Natural killer cell (primary cell): ENCODE measurements at regions not wholly inside any gene's neighbourhood (a gene's known extent, or its start where the extent isn't known, plus 50 kb on each side); places are given as distances from the start of the nearest gene placed in this dataset.

Source experiments
- ATAC-seq, 3 donors: fragments of 150-1000 bp in 2 of 3; fragments of 200-7000 bp in 1 of 3; cut with Tn5 transposase; 1 replicate in 1 of 3; 2 replicates in 2 of 3; pipeline ENCODE4 v1.10.0; 2021; ENCODE audit warnings: mild to moderate bottlenecking in 2 of 3, moderate library complexity in 2 of 3
- DNase-seq, 2 donors: peaks; one replicate each; pipeline versions ENCODE4 v3.0.0 to v3.0.0-alpha.2; 2013 to 2021; ENCODE audit warnings: mixed read lengths in 1 of 2
- H3K27ac ChIP-seq: one replicate; pipeline ENCODE4 v1.5.1; 2013; ENCODE audit warnings: mild to moderate bottlenecking, low read length
- H3K27me3 ChIP-seq: one replicate; pipeline ENCODE4 v1.6.1; 2013; ENCODE audit warnings: low read length; ENCODE audit not compliant: control insufficient read depth, insufficient read depth
- H3K36me3 ChIP-seq: one replicate; pipeline ENCODE4 v1.6.1; 2013; ENCODE audit warnings: low read length; ENCODE audit not compliant: control insufficient read depth, insufficient read depth
- H3K4me1 ChIP-seq: one replicate; pipeline ENCODE4 v1.6.1; 2013; ENCODE audit warnings: low read length; ENCODE audit not compliant: control insufficient read depth, insufficient read depth
- H3K4me3 ChIP-seq: one replicate; pipeline ENCODE4 v1.5.1; 2013; ENCODE audit warnings: low read length
- H3K9me3 ChIP-seq: one replicate; pipeline ENCODE4 v1.6.1; 2013; ENCODE audit warnings: low read length; ENCODE audit not compliant: control insufficient read depth, insufficient read depth
- H3K27ac Mint-ChIP-seq, 2 donors: one replicate each; pipeline ENCODE4 v1.8.0; 2022; ENCODE audit warnings: mild to moderate bottlenecking in 2 of 2, mixed read lengths in 2 of 2, moderate library complexity in 1 of 2
- H3K27me3 Mint-ChIP-seq, 2 donors: one replicate each; pipeline ENCODE4 v1.8.0; 2022; ENCODE audit warnings: low read depth in 2 of 2, mixed read lengths in 2 of 2
- H3K36me3 Mint-ChIP-seq: one replicate; pipeline ENCODE4 v1.8.0; 2022; ENCODE audit warnings: mixed read lengths
- H3K4me1 Mint-ChIP-seq, 2 donors: one replicate each; pipeline ENCODE4 v1.8.0; 2022; ENCODE audit warnings: mixed read lengths in 2 of 2
- H3K4me3 Mint-ChIP-seq: one replicate; pipeline ENCODE4 v1.8.0; 2022; ENCODE audit warnings: mild to moderate bottlenecking, moderate library complexity, mixed read lengths
- H3K9me3 Mint-ChIP-seq, 2 donors: one replicate each; pipeline ENCODE4 v1.8.0; 2022; ENCODE audit warnings: mixed read lengths in 2 of 2
- CTCF ChIP-seq: fragments of 200-600 bp; IDR thresholded peaks from one replicate; pipeline ENCODE4 v1.8.0; 2022; ENCODE audit warnings: antibody characterized with exemption
- WGBS: methylation state at CpG from one replicate; pipeline ENCODE4 v1.1.7; 2013; ENCODE audit warnings: missing lambda C conversion rate; ENCODE audit not compliant: insufficient coverage; 5-methylcytosine and 5-hydroxymethylcytosine counted together
- intact Hi-C: fragments of 100-400 bp; cut with micrococcal nuclease; formaldehyde crosslinking; loops from one replicate; pipeline ENCODE4 v1.14.2; 2022

DNA sequence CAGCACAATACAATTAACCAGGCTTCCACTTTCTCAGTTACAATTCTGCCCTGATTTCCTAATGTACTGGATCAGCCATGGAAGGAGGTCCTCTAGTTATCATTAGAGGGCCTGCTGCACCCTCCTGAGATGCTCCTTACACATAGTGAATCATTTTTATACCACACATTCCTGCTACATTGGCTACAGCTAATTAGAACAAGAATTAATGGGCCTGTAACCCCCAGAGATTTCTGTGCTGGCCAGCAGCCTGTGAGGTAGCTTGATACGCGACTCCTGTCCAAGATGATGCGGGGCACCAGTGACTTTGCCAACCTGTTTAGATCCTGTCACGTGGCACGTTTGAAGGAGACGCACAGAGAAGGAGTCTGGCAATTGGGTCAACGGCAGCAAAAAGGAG, 422.8 kb downstream of the EPM2A start:
- Mint-ChIP-seq H3K27ac (no peak overlapping the region), H3K27me3 (no peaks in the 10 kb centered on the region), H3K9me3 (peaks cover under 1 to 9% of the 10 kb centered on the region in 2 donors), H3K4me3 (no peak overlapping the region), H3K36me3 (no peaks in the 10 kb centered on the region), H3K4me1 (no peaks in the 10 kb centered on the region)
- ATAC-seq (no peak), DNase-seq (no peak)
- no peak overlapping the region for H3K27ac ChIP-seq
- 94% methylated on average over 7 of the region's 7 CpGs for WGBS
- intact Hi-C loops = no loop called here
- H3K36me3 ChIP-seq = no peaks in the 10 kb centered on the region
- H3K9me3 ChIP-seq = no peaks in the 10 kb centered on the region
- no peaks in the 10 kb centered on the region for H3K4me1 ChIP-seq
- no peak for TF ChIP-seq CTCF
- H3K27me3 ChIP-seq = no peaks in the 10 kb centered on the region
- H3K4me3 ChIP-seq = no peak overlapping the region

- Histone ChIP-seq H3K36me3 (no peaks in the 10 kb centered on the region), H3K27ac (no peak overlapping the region), H3K9me3 (no peaks in the 10 kb centered on the region), H3K4me3 (no peak overlapping the region), H3K27me3 (no peaks in the 10 kb centered on the region), H3K4me1 (no peaks in the 10 kb centered on the region)
- ATAC-seq = no peak
- no peak for TF ChIP-seq CTCF
- intact Hi-C loops = no loop called here
- H3K9me3 Mint-ChIP-seq = peaks cover 0 to 8% of the 10 kb centered on the region in 2 donors
- no peak for DNase-seq
- H3K27me3 Mint-ChIP-seq = no peaks in the 10 kb centered on the region
- H3K4me3 Mint-ChIP-seq = no peak overlapping the region
- H3K4me1 Mint-ChIP-seq = no peaks in the 10 kb centered on the region
- no peak overlapping the region for H3K27ac Mint-ChIP-seq
- no peaks in the 10 kb centered on the region for H3K36me3 Mint-ChIP-seq
- 50% methylated on average over 1 of the region's 1 CpG for WGBS
Measured at GRCh38 chr6:145313041-145313855, 422.1 kb downstream of the EPM2A start.

- H3K4me3 Mint-ChIP-seq = no peak overlapping the region
- Histone ChIP-seq H3K27me3 (no peaks in the 10 kb centered on the region), H3K36me3 (no peaks in the 10 kb centered on the region), H3K27ac (no peak overlapping the region), H3K4me3 (no peak overlapping the region), H3K4me1 (no peaks in the 10 kb centered on the region), H3K9me3 (no peaks in the 10 kb centered on the region)
- H3K9me3 Mint-ChIP-seq = peaks cover 0 to 5% of the 10 kb centered on the region in 2 donors
- intact Hi-C loops = no loop called here
- no peak for DNase-seq
- no peaks in the 10 kb centered on the region for H3K4me1 Mint-ChIP-seq
- H3K27ac Mint-ChIP-seq = no peak overlapping the region
- no peaks in the 10 kb centered on the region for H3K27me3 Mint-ChIP-seq
- no peak for TF ChIP-seq CTCF
- WGBS = 72% methylated on average over 3 of the region's 3 CpGs
- ATAC-seq = no peak
- no peaks in the 10 kb centered on the region for H3K36me3 Mint-ChIP-seq
Measured at GRCh38 chr6:145315982-145316600, 419.2 kb downstream of the EPM2A start.
